Lower leg skin (tissue), 4 donors: ENCODE measurements at regions not wholly inside any gene's neighbourhood (a gene's known extent, or its start where the extent isn't known, plus 50 kb on each side); places are given as distances from the start of the nearest gene placed in this dataset.
A peak's percentile ranks its signal among the peaks of the same experiment; 100 is the strongest.

Experiments used
- DNase-seq, 2 donors: peaks; one replicate each; pipeline ENCODE4 v3.0.0-alpha.2; 2019; ENCODE audit warnings: low spot score in 2 of 2
- H3K4me3 ChIP-seq: fragments of 200-600 bp; sonication (generic); 2 replicates; pipeline ENCODE4 v1.5.1; 2017; ENCODE audit warnings: mild to moderate bottlenecking, low read depth; ENCODE audit not compliant: poor library complexity, severe bottlenecking
- CTCF ChIP-seq, 3 donors: fragments of 450-650 bp; IDR thresholded peaks; one replicate each; pipeline ENCODE4 v1.5.1; 2016; ENCODE audit warnings: antibody characterized with exemption in 3 of 3, mild to moderate bottlenecking in 3 of 3, moderate library complexity in 2 of 3
- POLR2A ChIP-seq, 2 donors: fragments of 450-650 bp; IDR thresholded peaks; one replicate each; pipeline ENCODE4 v1.6.1; 2016 to 2017; ENCODE audit warnings: antibody characterized with exemption in 2 of 2, mild to moderate bottlenecking in 1 of 2, moderate library complexity in 1 of 2
- WGBS, 2 donors: methylation state at CpG; one replicate each; pipeline ENCODE4 v1.1.5; 2018; 5-methylcytosine and 5-hydroxymethylcytosine counted together
- intact Hi-C: fragments of 100-400 bp; cut with DNase I; formaldehyde crosslinking; loops from one replicate; pipeline ENCODE4 v1.15.0; 2023; ENCODE audit warnings: low total_unique reads

GRCh38 chr5:133816791-133817190, 151.6 kb downstream of the C5orf15 start:
- intact Hi-C loops, result no loop called here
- no peak for DNase-seq
- H3K4me3 ChIP-seq, result no peak overlapping the region
- TF ChIP-seq POLR2A (IDR thresholded peaks at IDR 0.05), result no peak
- TF ChIP-seq CTCF (IDR thresholded peaks at IDR 0.05), result no peak
- 92% methylated on average over 5 of the region's 5 CpGs for WGBS, 2 donors

GRCh38 chr5:133814152-133814551, 154.3 kb downstream of the C5orf15 start:
- WGBS, 2 donors, result 9 to 11% methylated on average over 8 of the region's 8 CpGs
- DNase-seq, result peak in 1 of 2 donors; percentile 62
- no peak overlapping the region for H3K4me3 ChIP-seq
- no peak for TF ChIP-seq POLR2A (IDR thresholded peaks at IDR 0.05)
- TF ChIP-seq CTCF (IDR thresholded peaks at IDR 0.05), result no peak
- intact Hi-C loops, result no loop called here

DNA sequence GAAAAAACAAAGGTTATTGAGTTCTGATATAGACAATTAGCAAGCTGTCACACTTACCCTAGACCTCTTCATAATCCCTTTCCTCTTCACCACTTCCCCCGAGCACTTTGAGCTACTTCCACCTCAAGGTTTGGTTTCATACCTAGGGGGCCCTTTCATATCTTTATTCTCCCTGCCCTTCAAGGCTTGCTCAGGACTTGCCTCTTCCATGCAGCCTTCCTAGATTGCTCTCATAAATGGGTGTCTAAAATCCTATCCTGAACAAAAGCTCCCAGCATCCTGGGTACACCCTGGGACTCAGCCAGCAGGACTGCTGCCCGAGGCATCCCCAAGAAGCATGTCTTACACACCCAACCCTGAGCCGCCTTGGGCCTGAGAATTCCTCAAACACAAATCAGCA, 157.3 kb downstream of the C5orf15 start:
- 70 to 73% methylated on average over 3 of the region's 3 CpGs for WGBS, 2 donors
- no peak for TF ChIP-seq POLR2A (IDR thresholded peaks at IDR 0.05)
- TF ChIP-seq CTCF (IDR thresholded peaks at IDR 0.05), result no peak
- intact Hi-C loops, result no loop called here
- H3K4me3 ChIP-seq, result no peak overlapping the region
- no peak for DNase-seq

DNA sequence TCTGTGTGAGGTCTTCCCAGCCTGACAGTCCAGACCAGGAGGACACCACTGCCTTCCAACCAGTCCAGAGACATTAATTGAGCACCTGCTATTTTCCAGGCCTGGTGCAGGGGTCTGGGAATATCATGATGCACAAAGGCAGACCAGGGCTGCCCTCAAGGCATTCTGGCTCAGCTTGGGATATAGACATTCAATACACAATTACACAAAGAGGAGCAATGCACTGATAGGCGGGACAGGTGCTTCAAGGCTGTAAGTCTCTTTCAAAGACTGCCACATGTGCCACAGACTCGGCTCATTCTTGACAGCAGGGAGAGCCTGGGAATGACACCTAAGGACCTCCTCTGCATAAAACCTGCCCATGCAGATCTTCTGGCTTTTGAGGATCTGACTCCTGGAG, 158.6 kb downstream of the C5orf15 start:
- no peak for DNase-seq
- WGBS, 2 donors, result 71 to 78% methylated on average over 2 of the region's 2 CpGs
- H3K4me3 ChIP-seq, result no peak overlapping the region
- TF ChIP-seq POLR2A (IDR thresholded peaks at IDR 0.05) (no peak), CTCF (IDR thresholded peaks at IDR 0.05) (no peak)
- intact Hi-C loops, result no loop called here

GRCh38 chr5:133807348-133807747, 161.1 kb downstream of the C5orf15 start:
- no peak for TF ChIP-seq POLR2A (IDR thresholded peaks at IDR 0.05)
- TF ChIP-seq CTCF (IDR thresholded peaks at IDR 0.05), result no peak
- DNase-seq, result no peak
- H3K4me3 ChIP-seq, result no peak overlapping the region
- intact Hi-C loops, result no loop called here
- 56 to 66% methylated on average over 4 of the region's 4 CpGs for WGBS, 2 donors

DNA sequence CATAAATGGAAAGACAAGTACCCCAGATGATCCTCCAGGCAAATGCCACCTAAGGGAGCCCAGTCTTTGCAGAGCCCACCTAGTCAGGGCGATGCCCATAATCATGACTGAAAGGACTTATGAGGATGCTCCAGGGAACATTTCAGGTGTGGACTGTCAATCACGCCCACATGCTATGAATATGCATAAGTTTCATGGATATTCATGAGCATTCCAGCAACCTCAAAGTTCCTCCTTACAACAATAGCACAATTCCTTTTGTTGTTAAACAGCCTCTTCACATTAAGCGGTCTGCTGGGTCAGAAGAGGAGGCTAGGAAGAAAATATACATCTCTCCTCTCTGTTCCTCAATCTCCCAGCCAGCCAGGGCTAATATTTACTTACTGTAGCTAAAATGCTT, 161.6 kb downstream of the C5orf15 start:
- no peak for DNase-seq
- TF ChIP-seq POLR2A (IDR thresholded peaks at IDR 0.05), result no peak
- no peak for TF ChIP-seq CTCF (IDR thresholded peaks at IDR 0.05)
- H3K4me3 ChIP-seq, result no peak overlapping the region
- intact Hi-C loops, result no loop called here
- 86 to 88% methylated on average over 3 of the region's 3 CpGs for WGBS, 2 donors
